NCI-H1694 treated with DMSO at 0.1 percent for 48 hours (cell line): ENCODE measurements at regions not wholly inside any gene's neighbourhood (a gene's known extent, or its start where the extent isn't known, plus 50 kb on each side); places are given as distances from the start of the nearest gene placed in this dataset.
"Not testable (repeated sequence)": the region's sequence is repeated elsewhere in the genome, so short reads cannot be mapped to it uniquely, and the experiment has no call there.

ENCODE experiments used
- DNase-seq: peaks from one replicate; lab custom pipeline; 2025; lab: John Stamatoyannopoulos, UW

DNA sequence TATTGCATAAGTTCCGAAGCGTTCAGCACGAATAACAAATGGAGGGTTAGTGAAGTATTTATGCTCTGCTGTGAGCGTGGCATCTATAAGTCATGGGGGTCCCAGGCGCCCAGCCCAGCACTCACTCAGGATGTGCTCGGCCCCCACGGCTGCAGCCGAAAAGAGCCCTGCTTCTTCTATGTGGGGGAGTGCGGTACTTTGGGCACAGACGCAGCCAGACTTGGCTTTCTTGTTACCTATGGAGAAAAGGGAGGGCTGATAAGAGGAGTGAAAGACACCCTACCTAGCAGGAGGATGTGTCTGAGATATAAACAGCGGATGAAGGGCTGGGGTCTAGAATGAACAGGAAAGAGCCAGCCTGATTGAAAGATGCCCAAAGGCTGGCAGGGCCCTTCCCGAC, 51.4 kb downstream of the MRPL36 start:
- no peak for DNase-seq

DNA sequence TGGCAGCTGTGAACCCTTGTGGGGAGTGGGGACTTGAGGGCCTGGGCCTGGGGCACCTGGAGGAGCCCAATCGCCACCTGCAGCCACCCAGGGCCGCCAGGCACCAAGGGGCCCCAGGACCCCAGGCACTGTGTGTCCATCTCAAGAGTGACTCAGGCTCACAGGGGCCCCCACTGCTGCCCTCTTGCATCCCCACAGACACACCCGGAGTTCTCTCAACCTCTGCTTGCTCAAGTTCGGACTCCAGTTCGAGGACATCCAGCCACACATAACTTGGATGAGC, 51.9 kb downstream of the MRPL36 start:
- no peak for DNase-seq

DNA sequence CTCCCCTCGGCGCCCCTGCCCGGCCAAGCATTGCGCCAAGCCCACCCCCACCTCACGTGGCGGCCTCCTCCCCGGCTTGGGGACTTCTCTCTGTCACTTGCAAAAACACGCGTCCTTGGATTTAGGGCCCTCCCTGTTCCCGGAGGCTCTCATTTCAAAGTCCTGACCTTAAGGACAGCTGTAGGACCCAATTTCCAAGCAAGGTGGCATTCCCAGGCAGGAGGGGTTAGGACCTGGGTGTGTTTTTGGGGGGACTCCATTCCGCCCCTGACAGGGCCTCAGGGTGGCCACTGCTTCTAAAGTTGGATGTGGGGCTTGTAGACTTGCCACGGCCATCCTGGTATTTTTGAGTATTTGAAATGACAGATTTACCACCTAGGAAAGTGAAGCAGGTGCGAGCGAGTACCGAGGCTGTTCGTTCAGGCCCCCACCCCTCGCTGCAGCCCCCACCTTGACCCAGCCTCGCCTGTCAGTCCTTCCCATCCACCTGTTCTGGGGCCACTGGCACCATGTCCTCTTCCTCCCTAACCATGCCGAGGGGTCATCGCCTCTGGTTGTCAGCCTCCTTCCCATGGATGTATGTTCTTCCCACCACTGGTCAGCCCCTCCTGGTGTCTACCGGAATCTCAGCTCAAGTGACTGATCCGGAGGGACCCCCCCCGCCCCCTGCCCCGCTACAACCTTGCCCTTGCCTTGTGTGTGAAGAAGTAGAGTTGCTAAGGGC, 52.4 kb downstream of the MRPL36 start:
- DNase-seq = no peak

DNA sequence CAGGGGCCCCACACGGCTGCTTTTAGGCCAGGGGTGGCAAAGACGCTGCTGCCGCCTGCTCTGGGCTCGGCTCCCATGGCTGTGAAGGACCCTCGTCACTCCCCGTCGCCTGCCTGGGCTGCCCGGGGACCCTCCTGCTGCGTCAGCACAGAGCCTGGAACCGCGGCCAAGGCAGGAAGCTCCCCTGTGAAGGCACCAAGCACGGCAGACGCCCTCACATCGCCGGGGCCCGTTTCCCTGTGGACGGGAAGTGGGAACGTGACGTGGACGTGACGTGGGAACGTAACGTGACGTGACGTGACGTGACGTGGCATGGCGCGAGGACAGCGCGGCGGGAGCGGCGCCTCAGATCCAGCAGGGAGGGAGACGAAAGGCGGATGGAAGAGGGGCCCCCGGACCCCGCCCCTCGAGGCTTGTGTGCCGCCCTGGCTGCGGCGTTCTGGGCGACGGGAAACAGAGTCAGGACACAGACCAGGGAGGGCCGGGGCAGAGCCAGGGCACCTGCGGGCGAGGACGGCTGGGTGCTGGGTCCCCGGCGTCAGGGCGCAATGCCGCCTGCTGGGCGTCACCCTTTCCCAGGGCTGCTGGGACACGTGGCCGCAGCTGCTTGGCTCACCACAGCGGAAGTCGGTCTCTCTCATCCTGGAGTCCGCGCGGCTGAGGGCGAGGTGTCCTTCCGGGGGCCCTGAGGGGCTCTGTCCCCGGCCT, 53.1 kb downstream of the MRPL36 start:
- DNase-seq = no peak

DNA sequence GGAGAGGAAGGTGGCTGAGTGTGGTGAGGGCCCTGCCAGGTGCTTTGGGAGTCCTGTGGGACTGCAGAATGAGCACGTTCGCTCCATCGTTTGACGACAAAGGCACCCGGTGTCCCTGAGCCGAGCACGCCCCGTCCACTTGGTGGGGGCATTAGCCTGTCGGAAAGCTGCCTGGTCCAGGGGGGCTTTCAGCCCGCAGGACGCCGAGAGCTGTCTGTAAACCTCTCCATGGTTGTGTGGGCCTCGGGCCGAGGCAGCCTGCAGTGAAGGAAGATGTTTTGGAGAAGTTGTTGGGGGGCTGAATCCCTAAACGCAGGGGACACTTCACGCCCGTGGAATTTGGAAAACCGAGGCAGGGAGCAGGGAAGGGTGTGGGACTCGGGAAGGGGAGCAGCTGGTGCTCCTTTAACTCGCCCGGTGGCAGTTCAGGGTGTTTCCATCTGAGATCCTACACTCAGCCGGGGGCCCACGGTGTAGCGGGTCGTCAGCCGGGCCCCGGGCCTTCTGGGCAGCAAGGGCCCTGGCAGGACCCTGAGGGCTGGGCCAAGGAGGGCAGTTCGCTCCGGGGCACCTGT, 53.8 kb downstream of the MRPL36 start:
- DNase-seq = no peak

DNA sequence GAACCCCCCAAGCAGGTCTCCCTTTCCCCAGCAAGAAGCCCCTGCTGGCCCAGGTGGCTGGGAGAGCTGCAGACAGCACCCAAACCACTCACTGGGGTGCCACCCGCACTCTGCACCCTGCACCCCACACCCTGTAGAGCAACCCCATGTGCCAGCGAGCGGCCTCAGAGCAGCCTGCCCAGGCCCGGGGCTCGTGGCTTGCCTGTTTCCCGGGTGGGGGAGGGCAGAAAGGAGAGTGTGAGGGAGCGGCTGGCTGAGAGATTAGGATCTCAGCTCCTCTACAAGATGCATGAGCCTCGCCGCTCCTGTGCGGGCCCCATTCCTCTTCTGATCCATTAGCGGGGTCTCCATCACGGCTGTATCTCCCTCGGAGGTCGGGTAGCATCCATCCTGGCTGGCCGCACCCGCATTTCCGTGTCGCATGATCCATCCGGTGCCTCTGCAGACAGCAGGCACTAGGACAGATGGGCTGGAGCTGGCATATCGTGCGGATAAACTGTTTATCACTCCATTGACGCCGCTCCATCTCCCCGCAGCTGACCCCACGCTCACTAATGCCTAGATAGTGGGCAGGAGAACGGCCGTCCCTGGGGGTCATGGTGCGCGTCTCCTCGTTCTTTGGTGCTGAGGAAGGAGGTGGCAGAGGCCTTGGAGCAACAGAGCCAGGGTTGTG, 54.4 kb downstream of the MRPL36 start:
- no peak for DNase-seq

DNA sequence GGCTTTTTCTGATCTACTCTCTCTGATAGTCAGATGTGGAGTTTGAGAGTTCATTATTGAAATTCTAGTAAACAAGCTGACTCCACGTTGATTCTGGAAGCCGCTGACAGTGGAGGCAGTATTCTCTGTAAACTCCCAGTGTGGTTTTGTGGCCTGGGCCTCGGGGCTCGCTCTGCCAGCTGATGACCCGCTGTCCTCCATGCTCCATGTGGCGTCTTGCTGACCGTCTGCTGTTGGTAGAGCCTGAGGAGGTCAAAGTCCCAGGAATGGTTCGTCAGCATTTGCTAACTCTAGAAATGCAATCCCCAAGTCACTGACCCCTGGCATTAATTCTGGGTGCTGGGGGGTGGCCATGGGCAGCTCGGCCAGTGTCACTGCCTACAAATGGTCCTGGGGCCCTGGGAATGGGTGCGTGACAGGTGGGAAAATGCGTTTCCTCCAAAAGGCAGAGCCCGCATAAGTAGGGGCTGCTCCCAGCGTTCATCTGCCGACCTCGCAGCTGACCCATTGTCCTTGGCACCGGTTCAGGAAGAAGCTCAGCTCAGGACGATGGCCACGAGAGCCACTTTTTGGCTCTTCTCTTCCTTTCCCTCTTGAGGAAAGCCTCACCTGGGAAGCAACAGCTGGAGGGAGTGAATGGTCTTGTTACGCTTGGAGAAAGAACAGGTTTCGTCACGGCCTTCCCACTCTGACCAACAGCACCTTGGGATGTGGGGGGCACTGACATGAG, 55.1 kb downstream of the MRPL36 start:
- no peak for DNase-seq

DNA sequence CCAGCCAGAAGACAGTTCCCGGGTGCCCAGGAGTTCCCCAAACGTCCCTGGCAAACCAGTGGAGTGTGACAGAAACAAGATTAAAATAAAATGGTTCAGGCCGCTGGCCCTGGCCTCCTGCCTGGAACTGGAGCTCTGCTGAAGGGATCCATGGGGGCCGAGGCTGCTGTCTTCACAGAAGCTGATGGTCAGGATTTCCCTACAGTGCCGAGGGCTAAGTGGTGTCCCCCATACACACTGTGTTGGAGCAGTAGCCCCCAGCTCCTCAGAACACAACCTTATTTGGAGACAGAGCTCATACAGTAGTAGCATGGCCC, 55.9 kb downstream of the MRPL36 start:
- no peak for DNase-seq

DNA sequence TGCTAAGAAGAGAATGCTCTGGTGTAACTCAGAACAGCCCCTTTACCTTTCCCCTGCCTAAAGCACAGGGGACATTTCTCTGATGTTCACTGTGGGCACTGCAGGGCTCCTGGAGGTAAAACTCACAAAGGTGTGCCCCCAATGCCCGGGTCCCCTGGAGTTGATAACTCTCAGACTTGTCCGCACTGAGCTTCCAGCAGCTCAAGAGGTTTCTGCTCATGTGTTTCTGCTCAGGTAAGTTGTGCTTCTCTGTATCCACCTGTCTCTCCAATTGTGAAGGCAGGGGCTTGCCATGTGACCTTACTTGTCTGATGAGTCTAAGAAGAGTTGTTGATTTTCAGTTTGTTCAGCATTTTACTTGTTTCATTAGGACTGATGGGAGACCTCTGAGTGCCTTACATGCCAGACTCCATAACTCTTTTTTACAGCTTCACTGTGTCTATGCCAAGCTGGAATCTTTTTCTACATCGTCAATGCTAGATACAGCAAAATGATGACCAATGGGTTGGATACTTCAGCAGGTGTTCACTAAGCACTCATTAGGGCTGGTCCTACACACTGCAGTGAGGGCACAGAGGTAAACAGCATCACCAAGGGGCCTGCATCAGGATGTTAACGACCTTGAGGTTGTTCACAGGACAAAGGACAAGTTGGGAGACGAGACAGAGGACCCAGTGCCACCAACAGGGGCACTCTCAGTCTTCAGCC, 56.4 kb downstream of the MRPL36 start:
- DNase-seq = no peak

DNA sequence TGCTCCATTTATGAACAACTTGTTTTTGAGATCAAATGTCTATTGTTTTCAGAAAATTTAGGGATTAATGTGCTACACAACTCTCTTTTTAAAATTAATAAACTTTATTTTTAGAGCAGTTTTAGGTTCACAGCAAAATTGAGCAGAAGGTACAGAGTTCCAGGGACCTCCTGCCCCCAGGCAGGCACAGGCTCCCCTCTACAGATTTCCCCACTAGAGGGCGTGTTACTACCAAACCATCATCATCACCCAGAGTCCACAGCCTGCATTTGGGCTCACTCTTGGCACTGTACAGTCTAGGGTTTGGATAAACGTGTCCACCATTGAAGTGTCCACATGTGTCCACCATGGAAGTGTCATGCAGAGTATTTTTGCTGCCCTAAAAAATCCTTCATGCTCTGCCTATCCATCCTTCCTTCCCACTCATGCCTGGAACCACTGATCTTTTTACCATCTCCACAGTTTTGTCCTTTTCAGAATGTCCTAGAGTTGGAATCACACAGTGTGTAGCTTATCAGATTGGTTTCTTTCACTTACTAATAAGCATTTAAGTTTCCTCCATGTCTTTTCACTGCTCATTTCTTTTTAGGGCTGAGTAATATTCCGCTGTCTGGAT, 61.7 kb downstream of the MRPL36 start:
- no peak for DNase-seq

DNA sequence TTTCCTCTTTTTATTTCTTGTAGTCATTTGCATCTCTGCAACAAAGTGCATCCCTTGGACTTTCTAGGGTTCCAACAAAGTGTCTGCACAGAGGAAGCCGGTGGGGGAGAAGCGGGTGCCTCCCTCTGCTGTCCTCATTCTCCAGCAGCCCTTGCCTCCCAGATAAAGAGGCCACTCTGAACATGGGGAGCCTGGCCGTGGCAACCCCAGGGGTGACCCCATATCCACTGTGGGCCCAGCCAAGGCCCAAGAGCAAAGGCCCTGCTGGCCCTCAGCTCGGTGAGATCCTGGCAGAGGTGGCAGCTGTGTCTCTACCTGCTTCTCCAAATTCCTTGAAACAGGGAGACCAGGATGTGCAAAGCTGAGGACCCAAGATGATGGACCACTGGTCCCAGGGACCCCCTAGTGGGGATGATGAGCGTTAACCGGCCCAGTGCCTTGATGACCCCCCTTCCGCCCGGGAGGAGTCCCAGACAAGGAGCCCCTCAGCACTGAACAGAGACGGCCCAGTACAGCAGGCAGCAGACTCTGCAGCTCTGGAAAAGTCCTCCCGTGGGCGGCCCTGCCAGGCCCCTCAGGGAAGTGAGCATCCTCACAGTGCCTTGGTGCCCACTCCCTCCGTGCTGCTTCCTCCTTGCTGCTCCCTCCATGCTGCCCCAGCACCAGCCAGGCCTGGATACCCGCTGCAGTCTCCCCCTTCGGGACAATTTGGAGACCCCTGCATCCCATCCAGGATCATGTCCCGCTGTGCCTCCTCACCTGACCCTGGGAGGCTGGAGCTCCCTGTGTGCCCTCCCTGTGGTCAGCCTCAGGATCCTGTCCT, 62.5 kb downstream of the MRPL36 start:
- DNase-seq = no peak

DNA sequence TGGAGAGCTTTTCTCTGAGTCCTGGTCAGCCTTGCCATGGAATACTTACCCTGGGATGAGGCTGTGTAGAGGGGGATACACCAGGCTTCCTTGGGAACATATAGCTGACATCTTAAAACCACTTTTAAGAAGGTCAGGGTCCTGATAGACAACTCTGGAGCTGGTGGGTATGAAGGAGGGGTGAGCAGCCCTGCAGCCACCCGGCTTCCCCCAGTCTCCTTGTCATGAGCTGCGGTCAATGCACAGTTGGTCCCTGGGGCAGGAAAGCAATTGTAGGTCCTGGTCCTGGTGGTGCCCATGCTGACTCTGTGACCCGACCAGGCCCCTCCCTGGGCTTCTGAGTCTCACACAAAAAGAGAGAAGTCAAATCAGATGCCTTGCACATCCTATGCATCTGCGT, 63.6 kb downstream of the MRPL36 start:
- no peak for DNase-seq

DNA sequence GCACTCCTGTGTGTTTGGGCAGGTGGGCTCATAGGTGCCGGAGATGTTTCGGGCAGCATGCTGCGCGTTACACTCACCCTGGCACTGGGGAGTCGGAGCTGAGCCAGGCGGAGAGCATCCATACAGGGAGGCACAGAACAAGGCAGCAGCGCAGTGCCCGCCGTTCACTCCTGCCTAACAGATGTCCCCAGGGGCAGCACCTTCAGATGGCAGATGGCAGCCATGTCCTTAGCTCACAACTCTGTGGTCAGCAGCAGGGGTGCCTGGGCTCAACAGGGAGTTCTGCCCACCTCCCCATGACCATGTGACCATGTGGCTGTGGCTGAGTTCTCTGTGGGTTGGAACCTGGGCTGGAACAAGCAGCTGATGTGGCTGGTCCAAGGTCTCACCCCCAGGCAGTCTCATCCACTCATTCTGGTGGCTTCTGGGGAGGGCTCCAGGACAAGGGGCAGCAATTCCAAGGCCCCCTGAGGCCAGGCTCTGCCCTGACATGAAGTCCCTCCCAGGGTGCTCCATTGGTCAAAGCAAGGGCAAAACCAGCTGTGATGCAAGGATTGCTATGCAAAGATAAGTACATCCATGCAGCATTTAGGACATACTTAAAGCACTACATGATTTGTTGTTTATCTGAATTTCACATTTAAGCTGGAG, 64.2 kb downstream of the MRPL36 start:
- no peak for DNase-seq

DNA sequence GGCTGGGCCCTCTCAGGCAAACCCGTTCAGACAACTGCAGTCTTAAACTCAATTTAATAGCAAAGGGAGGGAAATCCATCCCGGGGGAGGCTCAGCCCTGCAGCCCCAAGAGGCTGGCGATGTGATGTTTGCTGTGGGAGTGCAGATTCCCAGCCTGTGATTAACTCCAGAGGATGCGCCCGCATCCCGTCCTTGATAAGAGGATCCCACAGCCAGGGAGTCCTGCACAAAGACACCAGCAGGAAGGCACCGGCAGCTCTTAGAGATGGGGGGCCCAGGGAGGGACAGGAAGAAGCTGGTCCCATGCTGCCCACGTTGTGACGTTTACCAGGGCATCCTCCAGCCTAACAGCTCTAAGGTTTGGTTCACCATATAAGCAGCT, 64.7 kb downstream of the MRPL36 start:
- DNase-seq = no peak

DNA sequence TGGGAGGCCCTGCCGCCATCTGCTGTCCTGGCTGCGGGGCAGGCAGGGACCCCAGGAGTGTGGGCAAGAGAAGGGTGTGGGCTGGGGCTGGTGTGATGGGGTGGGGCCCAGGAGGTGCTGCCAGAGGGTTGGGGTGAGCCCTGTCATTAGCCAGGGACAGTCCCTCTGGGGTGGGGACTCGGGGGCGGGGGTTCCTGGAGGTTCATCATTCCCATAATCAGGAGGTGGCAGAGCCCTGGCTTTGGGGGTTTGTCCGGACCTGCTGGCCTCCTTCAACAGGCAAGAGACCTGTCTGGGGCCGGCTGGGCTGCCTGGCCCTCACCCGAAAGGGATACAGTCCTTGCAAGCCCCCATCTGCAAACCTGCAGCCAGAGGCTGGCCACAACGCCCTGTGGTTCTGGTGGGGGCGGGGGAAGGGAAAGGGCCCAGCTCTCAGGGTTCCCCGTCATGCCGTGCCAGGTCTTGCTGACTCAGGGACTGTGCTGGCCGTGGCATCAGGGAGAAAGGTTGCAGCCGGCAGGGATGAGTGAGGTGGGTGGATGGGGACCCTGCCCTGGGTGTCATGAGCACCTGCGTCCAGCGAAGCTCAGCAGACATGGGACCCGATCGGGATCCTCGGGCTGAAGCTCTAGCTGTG, 65.2 kb downstream of the MRPL36 start:
- DNase-seq = no peak

DNA sequence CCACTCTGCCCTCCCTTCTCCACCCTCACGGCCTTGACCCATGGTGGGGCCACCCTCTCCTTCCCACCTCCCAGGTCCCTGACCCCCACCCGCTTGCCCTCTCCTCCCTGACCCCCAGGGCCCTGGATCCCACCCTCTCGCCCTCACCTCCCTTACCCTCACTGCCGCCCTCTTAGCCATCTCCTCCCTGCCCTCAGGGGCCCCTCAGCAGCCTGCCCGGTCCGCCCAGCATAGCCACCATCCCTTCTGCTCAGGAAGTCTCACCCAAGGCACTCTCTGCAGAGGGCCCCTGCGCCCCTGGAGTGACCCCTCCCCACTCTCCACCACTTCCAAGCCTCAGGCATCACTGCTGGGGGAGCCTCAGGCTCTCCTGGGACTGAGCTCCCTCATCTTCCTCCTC, 66.3 kb downstream of the MRPL36 start:
- no peak for DNase-seq

DNA sequence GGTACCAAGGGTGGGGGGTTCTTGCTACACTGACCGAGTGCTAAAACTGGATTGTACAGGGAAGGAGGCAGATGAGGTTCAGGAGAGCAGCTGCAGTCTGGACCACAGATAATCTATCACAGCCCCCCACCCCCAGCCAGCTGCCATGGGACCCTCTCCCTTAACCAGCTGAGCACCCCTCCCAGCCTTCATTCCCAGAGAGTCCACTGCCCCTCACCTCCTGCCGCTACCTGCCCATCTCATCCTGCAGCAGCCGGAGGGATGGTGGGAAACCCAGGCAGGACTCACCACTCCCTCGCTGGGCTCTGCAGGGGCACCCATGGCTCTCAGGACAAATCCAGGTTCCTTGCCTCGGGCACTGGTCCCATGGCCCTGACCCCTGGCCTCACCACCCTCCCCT, 66.7 kb downstream of the MRPL36 start:
- no peak for DNase-seq

DNA sequence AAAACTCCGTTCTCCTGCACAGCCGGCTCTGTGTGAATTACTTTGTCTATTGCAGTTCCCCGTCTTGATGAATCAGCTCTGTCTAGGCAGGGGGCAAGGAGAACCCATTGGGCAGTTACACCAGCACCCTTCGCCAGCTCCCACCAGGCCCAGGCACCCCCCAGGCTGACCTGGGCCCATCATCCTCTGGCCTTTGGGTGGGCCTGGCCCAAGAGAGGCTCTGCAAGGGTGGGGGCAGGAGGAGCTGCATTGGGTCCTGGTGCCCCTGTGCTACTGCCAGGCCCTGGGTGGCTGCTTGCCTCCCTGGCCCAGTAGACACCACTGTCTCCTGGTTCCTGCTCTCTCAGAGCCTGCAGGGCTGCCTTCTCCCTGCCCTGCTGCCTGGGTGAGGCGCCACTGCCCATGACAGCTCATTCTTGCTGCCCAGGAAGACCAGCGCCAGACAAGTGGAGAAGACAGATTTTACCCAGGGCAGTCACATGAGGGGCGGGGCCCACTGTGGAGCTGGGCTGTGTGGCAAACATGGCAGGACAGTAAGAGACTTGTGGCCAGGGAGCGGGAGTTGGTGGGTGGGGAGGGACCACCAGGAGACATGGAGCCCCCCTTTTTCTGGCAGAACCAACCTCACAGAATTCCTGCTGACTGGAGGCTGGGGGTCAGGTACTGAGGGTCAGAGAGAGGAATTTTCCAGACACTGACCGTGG, 67.2 kb downstream of the MRPL36 start:
- DNase-seq = no peak

DNA sequence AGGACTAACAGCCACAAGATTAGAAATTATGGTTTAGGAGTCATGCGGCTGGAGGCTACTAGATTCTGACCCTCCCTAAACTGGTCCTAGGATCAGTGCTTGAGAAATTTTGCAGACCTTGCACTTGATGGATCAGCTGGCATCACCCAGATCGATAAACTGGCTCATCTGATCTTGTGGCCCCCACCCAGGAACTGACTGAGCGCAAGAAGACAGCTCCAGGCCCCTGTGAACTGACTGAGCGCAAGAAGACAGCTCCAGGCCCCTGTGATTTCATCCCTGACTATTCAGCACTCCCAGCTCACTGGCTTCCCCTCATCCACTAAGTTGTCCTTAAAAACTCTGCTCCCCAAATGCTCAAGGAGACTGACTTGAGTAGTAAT, 67.8 kb downstream of the MRPL36 start:
- not testable (repeated sequence) for DNase-seq
